ENCODE measurements at regions not wholly inside any gene's neighbourhood (a gene's known extent, or its start where the extent isn't known, plus 50 kb on each side); places are given as distances from the start of the nearest gene placed in this dataset.

DNA sequence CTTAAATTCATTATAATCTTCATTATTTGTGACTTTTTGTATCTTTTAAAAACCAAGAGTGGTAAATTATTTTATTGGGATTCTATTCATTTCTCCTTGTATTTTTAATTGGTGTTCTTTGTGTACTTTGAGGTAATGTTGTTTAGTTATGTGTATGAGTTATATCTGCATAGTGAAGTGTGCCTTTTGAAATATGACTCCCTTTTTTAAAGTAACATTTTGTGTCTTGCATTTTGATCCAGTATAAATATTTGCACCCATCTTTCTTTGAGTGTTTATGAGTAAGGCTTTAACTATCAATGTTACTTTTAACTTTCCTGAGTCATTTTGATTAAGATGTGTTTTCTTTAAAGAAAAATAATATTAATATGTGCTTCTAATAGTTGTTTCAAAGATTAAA lies 90.0 kb upstream of the MYOCD start:
- TF ChIP-seq NRF1 (IDR thresholded peaks at IDR 0.05; ENCODE audit: low read depth, low read length) (no peak), FOSL2 (IDR thresholded peaks at IDR 0.05; ENCODE audit: borderline replicate concordance, low read depth) (no peak), EP300 (IDR thresholded peaks at IDR 0.05; ENCODE audit: borderline replicate concordance in 1 of 2, low read depth in 1 of 2, low read length in 1 of 2) (no peak), FOXM1 (IDR thresholded peaks at IDR 0.05; ENCODE audit: low read depth) (no peak), SIN3A (IDR thresholded peaks at IDR 0.05; ENCODE audit: borderline replicate concordance, low read depth, low read length) (no peak), RAD21 (IDR thresholded peaks at IDR 0.05; ENCODE audit: low read length) (no peak)
- TF ChIP-seq, protein P1, sequence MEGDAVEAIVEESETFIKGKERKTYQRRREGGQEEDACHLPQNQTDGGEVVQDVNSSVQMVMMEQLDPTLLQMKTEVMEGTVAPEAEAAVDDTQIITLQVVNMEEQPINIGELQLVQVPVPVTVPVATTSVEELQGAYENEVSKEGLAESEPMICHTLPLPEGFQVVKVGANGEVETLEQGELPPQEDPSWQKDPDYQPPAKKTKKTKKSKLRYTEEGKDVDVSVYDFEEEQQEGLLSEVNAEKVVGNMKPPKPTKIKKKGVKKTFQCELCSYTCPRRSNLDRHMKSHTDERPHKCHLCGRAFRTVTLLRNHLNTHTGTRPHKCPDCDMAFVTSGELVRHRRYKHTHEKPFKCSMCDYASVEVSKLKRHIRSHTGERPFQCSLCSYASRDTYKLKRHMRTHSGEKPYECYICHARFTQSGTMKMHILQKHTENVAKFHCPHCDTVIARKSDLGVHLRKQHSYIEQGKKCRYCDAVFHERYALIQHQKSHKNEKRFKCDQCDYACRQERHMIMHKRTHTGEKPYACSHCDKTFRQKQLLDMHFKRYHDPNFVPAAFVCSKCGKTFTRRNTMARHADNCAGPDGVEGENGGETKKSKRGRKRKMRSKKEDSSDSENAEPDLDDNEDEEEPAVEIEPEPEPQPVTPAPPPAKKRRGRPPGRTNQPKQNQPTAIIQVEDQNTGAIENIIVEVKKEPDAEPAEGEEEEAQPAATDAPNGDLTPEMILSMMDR (IDR thresholded peaks at IDR 0.05): no peak

All from SK-N-SH (cell line).